ENCODE measurements at regions not wholly inside any gene's neighbourhood (a gene's known extent, or its start where the extent isn't known, plus 50 kb on each side); places are given as distances from the start of the nearest gene placed in this dataset.

GRCh38 chr5:9958914-9959313 is 290.8 kb downstream of the ATPSCKMT start:
- TF ChIP-seq POLR2AphosphoS5 (IDR thresholded peaks at IDR 0.05) (no peak), CTCF (IDR thresholded peaks at IDR 0.05 in 8 of 11, conservative IDR thresholded peaks at IDR 0.05 in 3 of 11) (no peak)
